ENCODE measurements at regions not wholly inside any gene's neighbourhood (a gene's known extent, or its start where the extent isn't known, plus 50 kb on each side); places are given as distances from the start of the nearest gene placed in this dataset.

DNA sequence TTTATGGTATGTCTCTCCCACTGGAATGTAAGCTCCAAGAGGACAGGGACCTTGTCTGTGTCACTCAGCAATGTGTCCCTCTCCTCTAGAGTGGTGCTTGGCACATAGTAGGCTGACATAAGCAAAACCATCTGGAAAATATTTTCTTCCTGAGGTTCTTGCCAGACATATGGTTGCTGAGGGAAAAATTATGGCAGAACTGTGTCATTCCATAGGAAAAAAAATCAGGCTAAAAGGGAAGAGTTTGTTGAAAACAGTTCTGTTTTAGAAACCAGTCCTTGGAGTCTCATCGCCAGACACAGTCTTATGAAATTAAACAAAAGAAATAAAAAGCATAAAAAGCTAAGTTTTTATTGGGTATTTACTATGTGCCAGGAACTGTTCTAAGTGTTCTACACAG lies 60.9 kb downstream of the RTL9 start:
- TF ChIP-seq CTCF (IDR thresholded peaks at IDR 0.05; ENCODE audit: insufficient read depth, low read length, poor library complexity, severe bottlenecking), result no peak
- no peak for DNase-seq (ENCODE audit: low read depth)
- Histone ChIP-seq H3K36me3 (ENCODE audit: control insufficient read depth, insufficient read depth, low read length) (no peaks in the 10 kb centered on the region), H3K27me3 (ENCODE audit: control insufficient read depth, insufficient read depth, low read length) (no peaks in the 10 kb centered on the region), H3K4me3 (ENCODE audit: low read depth, low read length) (no peak overlapping the region)

DNA sequence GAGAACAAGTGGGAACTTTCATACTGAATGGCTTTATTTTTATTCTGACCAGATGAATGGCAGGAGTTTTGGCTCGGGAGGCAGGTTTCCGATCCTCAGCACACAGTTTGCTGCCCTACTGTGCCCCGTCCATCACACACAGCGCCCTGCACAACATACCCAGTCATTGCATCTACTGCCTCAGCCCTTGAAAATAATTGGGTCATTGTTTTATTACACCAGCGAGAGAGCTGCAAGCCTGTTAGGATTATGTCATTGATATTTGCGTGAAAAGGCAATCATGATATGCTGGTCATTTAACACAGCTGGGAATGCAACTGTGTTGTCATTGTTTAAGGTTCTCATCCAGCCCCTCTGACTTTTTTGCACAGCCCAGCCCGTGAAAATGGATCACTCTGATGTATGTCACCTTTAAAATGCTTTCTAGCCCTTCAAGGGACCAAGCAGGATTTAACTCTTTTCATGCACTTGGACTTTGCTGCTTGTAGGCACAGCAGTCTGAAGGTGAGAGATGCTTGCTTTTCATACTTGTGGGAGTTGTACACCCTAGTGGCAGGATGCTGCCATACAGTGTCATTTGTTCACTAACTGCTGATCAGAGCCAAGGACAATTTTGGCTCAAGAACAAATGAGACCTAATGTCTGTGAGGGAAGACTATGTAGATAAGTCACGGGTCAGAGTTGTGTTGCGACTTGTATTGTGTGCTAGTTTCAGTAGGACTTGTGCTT lies 62.3 kb downstream of the RTL9 start:
- Histone ChIP-seq H3K36me3 (ENCODE audit: control insufficient read depth, insufficient read depth, low read length) (no peaks in the 10 kb centered on the region), H3K4me3 (ENCODE audit: low read depth, low read length) (no peak overlapping the region), H3K27me3 (ENCODE audit: control insufficient read depth, insufficient read depth, low read length) (no peaks in the 10 kb centered on the region)
- DNase-seq (ENCODE audit: low read depth), result no peak
- peak; percentile 15 for TF ChIP-seq CTCF (IDR thresholded peaks at IDR 0.05; ENCODE audit: insufficient read depth, low read length, poor library complexity, severe bottlenecking)

DNA sequence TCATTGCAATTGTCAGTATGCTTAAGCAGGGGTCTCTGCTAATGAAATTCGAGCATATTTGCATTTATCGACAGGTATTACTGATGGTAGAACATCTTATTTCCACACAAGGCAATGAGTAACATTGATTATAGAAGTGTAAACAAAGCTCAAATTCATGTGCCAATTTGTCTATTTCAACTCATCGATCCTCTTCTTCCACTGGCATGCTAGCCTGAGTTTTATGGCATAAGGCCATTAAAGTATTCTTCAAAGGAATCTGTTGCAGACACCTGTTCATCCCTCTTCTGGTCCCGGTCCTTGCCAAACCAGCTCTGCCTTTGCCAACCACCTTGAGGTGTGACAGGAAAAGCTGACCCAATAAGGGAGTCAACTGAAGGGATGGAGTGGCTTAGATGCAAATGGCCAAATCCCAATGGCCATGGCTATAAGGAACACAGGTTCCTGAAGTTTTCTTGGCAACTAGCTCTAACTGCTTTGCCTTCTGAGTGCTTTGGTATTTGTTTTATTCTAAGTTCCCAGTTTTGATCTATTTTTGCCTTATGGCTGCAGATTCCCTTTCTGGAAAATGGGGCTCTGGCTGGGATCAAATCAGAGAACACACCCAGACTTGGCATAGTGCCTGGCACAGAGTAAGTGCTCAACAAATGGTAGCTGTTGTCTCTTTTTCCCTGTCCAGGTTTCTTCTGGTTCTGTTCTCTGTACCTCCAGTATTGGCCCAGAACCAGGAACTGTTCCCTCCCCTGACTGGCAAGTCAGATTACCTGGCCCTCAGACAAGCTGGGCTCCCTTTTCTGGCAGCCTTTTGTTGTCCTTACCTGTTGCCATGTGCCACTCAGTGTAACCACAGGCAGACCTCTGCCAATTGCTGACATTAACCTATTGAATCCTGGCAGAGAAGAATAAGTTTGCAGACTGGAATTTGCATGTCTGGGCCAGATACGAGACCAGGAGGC lies 63.1 kb downstream of the RTL9 start:
- no peak for DNase-seq (ENCODE audit: low read depth)
- H3K36me3 ChIP-seq (ENCODE audit: control insufficient read depth, insufficient read depth, low read length), result no peaks in the 10 kb centered on the region
- TF ChIP-seq CTCF (IDR thresholded peaks at IDR 0.05; ENCODE audit: insufficient read depth, low read length, poor library complexity, severe bottlenecking), result no peak
- H3K4me3 ChIP-seq (ENCODE audit: low read depth, low read length), result no peak overlapping the region
- H3K27me3 ChIP-seq (ENCODE audit: control insufficient read depth, insufficient read depth, low read length), result no peaks in the 10 kb centered on the region

- Histone ChIP-seq H3K4me3 (ENCODE audit: low read depth, low read length) (no peak overlapping the region), H3K27me3 (ENCODE audit: control insufficient read depth, insufficient read depth, low read length) (no peaks in the 10 kb centered on the region), H3K36me3 (ENCODE audit: control insufficient read depth, insufficient read depth, low read length) (no peaks in the 10 kb centered on the region)
- no peak for DNase-seq (ENCODE audit: low read depth)
- TF ChIP-seq CTCF (IDR thresholded peaks at IDR 0.05; ENCODE audit: insufficient read depth, low read length, poor library complexity, severe bottlenecking), result no peak
Measured at GRCh38 chrX:110425222-110426154, 66.8 kb downstream of the RTL9 start.

- Histone ChIP-seq H3K4me3 (ENCODE audit: low read depth, low read length) (no peak overlapping the region), H3K27me3 (ENCODE audit: control insufficient read depth, insufficient read depth, low read length) (no peaks in the 10 kb centered on the region), H3K36me3 (ENCODE audit: control insufficient read depth, insufficient read depth, low read length) (no peaks in the 10 kb centered on the region)
- TF ChIP-seq CTCF (IDR thresholded peaks at IDR 0.05; ENCODE audit: insufficient read depth, low read length, poor library complexity, severe bottlenecking), result no peak
- no peak for DNase-seq (ENCODE audit: low read depth)
Measured at GRCh38 chrX:110426155-110426504, 67.5 kb downstream of the RTL9 start.
